Loucy (cell line): ENCODE measurements at regions not wholly inside any gene's neighbourhood (a gene's known extent, or its start where the extent isn't known, plus 50 kb on each side); places are given as distances from the start of the nearest gene placed in this dataset.

ENCODE experiments used
- H2AFZ ChIP-seq: fragments of 200-600 bp; sonication (generic); 2 replicates; pipeline ENCODE4 v1.6.0; 2016; ENCODE audit warnings: antibody characterized with exemption, mild to moderate bottlenecking, low read length, moderate library complexity
- H3F3A ChIP-seq: fragments of 200-600 bp; 2 replicates; pipeline ENCODE4 v1.6.0; 2016; ENCODE audit warnings: antibody characterized with exemption, low read depth, mild to moderate bottlenecking
- H3K27me3 ChIP-seq: fragments of 200-600 bp; sonication (generic); 2 replicates; pipeline ENCODE4 v1.6.1; 2014; ENCODE audit warnings: low read length, mild to moderate bottlenecking; ENCODE audit not compliant: insufficient read depth, poor library complexity, severe bottlenecking
- H3K36me3 ChIP-seq: fragments of 200-600 bp; sonication (generic); 2 replicates; pipeline ENCODE4 v1.6.1; 2016; ENCODE audit warnings: low read length; ENCODE audit not compliant: insufficient read depth
- H3K4me1 ChIP-seq: fragments of 200-600 bp; sonication (generic); 2 replicates; pipeline ENCODE4 v1.5.1; 2014; ENCODE audit warnings: low read length, mild to moderate bottlenecking; ENCODE audit not compliant: insufficient read depth, poor library complexity, severe bottlenecking
- H3K4me2 ChIP-seq: fragments of 200-600 bp; sonication (generic); 2 replicates; pipeline ENCODE4 v1.6.0; 2014; ENCODE audit warnings: antibody characterized with exemption, low read length, low read depth, mild to moderate bottlenecking; ENCODE audit not compliant: poor library complexity, severe bottlenecking
- H3K4me3 ChIP-seq: fragments of 200-600 bp; sonication (generic); 2 replicates; pipeline ENCODE4 v1.5.1; 2014; ENCODE audit warnings: low read length, mild to moderate bottlenecking, mixed read lengths; ENCODE audit not compliant: poor library complexity, severe bottlenecking
- H3K79me2 ChIP-seq: fragments of 200-600 bp; sonication (generic); 2 replicates; pipeline ENCODE4 v1.6.1; 2014; ENCODE audit warnings: low read length; ENCODE audit not compliant: insufficient read depth
- H3K9ac ChIP-seq: fragments of 200-600 bp; sonication (generic); 2 replicates; pipeline ENCODE4 v1.6.0; 2014; ENCODE audit warnings: mild to moderate bottlenecking, low read depth, low read length, moderate library complexity; ENCODE audit not compliant: poor library complexity, severe bottlenecking
- H3K9me2 ChIP-seq: fragments of 200-600 bp; sonication (generic); replicated peaks from 2 replicates; pipeline ENCODE4 v1.6.1; 2016; ENCODE audit warnings: low read depth, low read length, mixed read lengths
- H3K9me3 ChIP-seq: fragments of 200-600 bp; sonication (generic); 2 replicates; pipeline ENCODE4 v1.6.1; 2014; ENCODE audit warnings: mild to moderate bottlenecking, antibody characterized with exemption, low read length, low read depth; ENCODE audit not compliant: insufficient read depth
- H4K20me1 ChIP-seq: fragments of 200-600 bp; sonication (generic); 2 replicates; pipeline ENCODE4 v1.6.0; 2014; ENCODE audit warnings: antibody characterized with exemption, low read length, mild to moderate bottlenecking; ENCODE audit not compliant: insufficient read depth, poor library complexity, severe bottlenecking
- CTCF ChIP-seq: fragments of 200-600 bp; sonication (generic); conservative IDR thresholded peaks from 2 replicates; pipeline ENCODE4 v1.5.1; 2014; ENCODE audit warnings: mild to moderate bottlenecking, antibody characterized with exemption, low read length
- EZH2phosphoT487 ChIP-seq: fragments of 200-600 bp; IDR thresholded peaks from 2 replicates; pipeline ENCODE4 v1.6.1; 2018; ENCODE audit warnings: antibody characterized with exemption, mild to moderate bottlenecking, moderate library complexity, borderline replicate concordance

DNA sequence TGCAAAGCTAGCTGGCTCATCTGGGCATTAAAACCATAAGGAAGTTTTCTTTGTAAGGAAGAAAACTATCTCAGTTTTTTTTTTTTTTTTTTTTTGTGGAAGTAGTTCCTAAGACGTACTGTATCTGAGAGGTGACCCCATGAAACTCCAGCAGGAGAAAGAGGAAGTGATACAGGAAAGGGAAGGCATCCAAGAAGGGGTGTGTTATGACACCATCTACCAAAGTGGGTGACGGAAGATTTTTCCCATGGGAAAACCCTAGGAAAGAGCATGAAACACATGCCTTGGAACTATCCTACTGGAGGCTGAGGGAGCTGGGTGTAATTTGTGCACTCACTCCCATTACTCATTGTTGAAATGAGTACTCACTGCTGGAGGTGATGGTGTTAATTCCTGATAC, 63.8 kb upstream of the ARHGAP20 start:
- no peaks in the 10 kb centered on the region for H3K27me3 ChIP-seq
- no peak overlapping the region for H3K4me2 ChIP-seq

GRCh38 chr11:110774138-110775014, 62.1 kb upstream of the ARHGAP20 start:
- no peaks in the 10 kb centered on the region for H3K4me1 ChIP-seq
- TF ChIP-seq CTCF (no peak), EZH2phosphoT487 (no peak)

More for the DNA sequence above, 63.8 kb upstream of the ARHGAP20 start:
- H3K9ac ChIP-seq, result no peak overlapping the region
- TF ChIP-seq CTCF, result no peak
- no peak for TF ChIP-seq EZH2phosphoT487
- H4K20me1 ChIP-seq, result no peaks in the 10 kb centered on the region
- H2AFZ ChIP-seq, result no peak overlapping the region
- no peaks in the 10 kb centered on the region for H3F3A ChIP-seq
- no peaks in the 10 kb centered on the region for H3K36me3 ChIP-seq
- H3K9me2 ChIP-seq, result no peaks in the 10 kb centered on the region
- no peak overlapping the region for H3K4me3 ChIP-seq
- no peaks in the 10 kb centered on the region for H3K79me2 ChIP-seq
- H3K9me3 ChIP-seq, result no peaks in the 10 kb centered on the region
- H3K4me1 ChIP-seq, result no peaks in the 10 kb centered on the region

DNA sequence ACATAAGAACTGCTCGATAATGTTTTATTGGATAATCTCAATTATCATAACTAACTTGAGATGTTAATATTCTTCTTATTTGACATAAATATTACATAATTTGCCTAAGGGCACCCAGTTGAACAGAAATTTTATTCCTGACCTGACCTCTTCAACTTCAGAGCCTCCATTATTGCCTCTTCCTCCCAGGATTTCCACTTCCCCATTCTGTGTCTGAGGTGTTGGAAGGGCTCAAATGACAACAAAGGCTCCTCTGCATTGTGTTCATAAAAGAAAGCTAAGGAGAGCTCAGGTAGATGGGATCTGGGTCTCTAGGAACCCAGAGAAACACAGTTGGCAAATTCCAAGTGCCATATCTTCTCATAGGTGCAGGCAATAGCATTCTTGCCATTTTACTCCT, 61.2 kb upstream of the ARHGAP20 start:
- Histone ChIP-seq H3K9me3 (no peaks in the 10 kb centered on the region), H3K79me2 (no peaks in the 10 kb centered on the region), H3K9me2 (no peaks in the 10 kb centered on the region), H3K4me2 (no peak overlapping the region), H3K9ac (no peak overlapping the region), H4K20me1 (no peaks in the 10 kb centered on the region), H3K4me1 (no peaks in the 10 kb centered on the region), H3K4me3 (no peak overlapping the region), H2AFZ (no peak overlapping the region), H3F3A (no peaks in the 10 kb centered on the region), H3K36me3 (no peaks in the 10 kb centered on the region), H3K27me3 (no peaks in the 10 kb centered on the region)
- TF ChIP-seq CTCF (no peak), EZH2phosphoT487 (no peak)

More at GRCh38 chr11:110774138-110775014, 62.1 kb upstream of the ARHGAP20 start:
- Histone ChIP-seq H2AFZ (no peak overlapping the region), H3K9ac (no peak overlapping the region), H3K9me2 (no peaks in the 10 kb centered on the region), H3F3A (no peaks in the 10 kb centered on the region), H3K4me2 (no peak overlapping the region), H3K79me2 (no peaks in the 10 kb centered on the region), H3K27me3 (no peaks in the 10 kb centered on the region), H3K36me3 (no peaks in the 10 kb centered on the region), H3K9me3 (no peaks in the 10 kb centered on the region), H3K4me3 (no peak overlapping the region), H4K20me1 (no peaks in the 10 kb centered on the region)
